RWPE1 (cell line): ENCODE measurements at regions not wholly inside any gene's neighbourhood (a gene's known extent, or its start where the extent isn't known, plus 50 kb on each side); places are given as distances from the start of the nearest gene placed in this dataset.
A peak's percentile ranks its signal among the peaks of the same experiment; 100 is the strongest.

Experiments used
- CTCF ChIA-PET: fragments of 350-600 bp; sonication (Branson Sonifier 250); formaldehyde crosslinking; extraction: SDS; loops from one replicate; lab custom pipeline; 2021; lab: Yijun Ruan, JAX
- POLR2A ChIA-PET: fragments of 400-600 bp; formaldehyde crosslinking; extraction: SDS; loops from one replicate; lab custom pipeline; 2020; ENCODE audit warnings: antibody characterized with exemption; ENCODE audit not compliant: low non-redundant PET; lab: Yijun Ruan, JAX
- DNase-seq: peaks from one replicate; pipeline ENCODE4 v3.0.0; 2012; ENCODE audit warnings: low spot score
- H3K27ac ChIP-seq: fragments of 450-650 bp; 2 replicates; pipeline ENCODE4 v1.5.1; 2017
- CTCF ChIP-seq: fragments of 450-650 bp; conservative IDR thresholded peaks from 2 replicates; pipeline ENCODE4 v1.5.1; 2017; ENCODE audit warnings: low read depth, mild to moderate bottlenecking

- DNase-seq: peak; percentile 6
- no peak for TF ChIP-seq CTCF
- CTCF ChIA-PET: no interaction called here
- POLR2A ChIA-PET: no interaction called here
- no peak overlapping the region for H3K27ac ChIP-seq
These were observed 68.3 kb downstream of the ALG10B start for GRCh38 chr12:38384816-38385378.

DNA sequence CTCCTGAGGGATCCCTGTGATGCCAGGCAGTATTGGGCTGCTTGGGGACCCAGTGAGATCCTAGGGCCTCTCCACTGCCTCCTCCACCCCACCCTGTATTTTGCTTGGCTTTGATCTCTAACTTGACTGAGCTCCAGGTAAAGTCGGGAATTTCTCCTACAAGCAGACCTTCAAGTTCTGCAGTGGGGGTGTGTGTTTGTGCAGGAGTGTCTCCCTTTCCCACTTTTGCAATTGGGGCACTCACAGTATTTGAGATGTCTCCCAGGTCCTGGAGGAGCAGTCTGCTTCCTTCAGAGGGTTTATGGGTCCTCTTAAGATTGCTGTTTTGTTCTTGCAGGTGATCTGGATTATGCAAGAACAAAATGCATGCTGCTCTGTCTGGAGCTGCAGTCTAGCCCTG lies 68.9 kb downstream of the ALG10B start:
- no peak for TF ChIP-seq CTCF
- no peak for DNase-seq
- CTCF ChIA-PET: no interaction called here
- H3K27ac ChIP-seq: no peak overlapping the region
- POLR2A ChIA-PET: no interaction called here

DNA sequence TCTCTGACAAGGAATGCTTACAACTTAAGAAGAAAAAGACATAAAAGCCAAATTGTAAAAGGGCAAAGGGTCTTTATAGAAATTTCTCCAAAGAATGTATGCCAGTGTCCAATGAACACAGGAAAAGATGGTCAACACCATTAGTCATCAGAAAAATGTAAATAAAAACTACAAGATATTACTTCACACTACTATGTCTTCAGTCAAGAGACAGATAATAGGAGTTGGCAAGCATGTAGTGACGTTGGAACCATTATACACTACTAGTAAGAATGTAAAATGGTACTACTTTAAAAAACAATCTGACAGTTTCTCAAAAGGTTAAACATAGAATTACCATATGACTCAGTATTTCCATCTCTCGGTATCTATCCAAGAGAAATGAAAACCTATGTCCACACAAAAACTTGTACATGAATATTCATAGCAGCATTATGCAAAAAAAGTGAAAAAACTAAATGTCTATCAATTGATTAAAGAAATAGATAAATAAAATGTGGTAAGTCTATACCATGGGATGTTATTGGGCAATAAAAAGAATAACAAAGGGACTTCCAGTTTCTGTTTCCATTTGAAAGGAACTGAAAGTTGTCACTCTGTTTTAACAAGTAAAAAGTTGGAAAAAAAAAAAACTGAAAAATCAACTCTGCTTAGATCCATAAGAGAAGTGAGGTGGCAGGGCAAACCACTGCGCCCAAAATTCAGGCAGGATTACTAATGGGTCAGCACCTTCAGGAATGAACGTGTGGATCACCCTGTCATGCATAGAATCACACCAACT lies 69.8 kb downstream of the ALG10B start:
- TF ChIP-seq CTCF: no peak
- ChIA-PET POLR2A (no interaction called here), CTCF (no interaction called here)
- peak; percentile 4 for DNase-seq
- H3K27ac ChIP-seq: no peak overlapping the region

DNA sequence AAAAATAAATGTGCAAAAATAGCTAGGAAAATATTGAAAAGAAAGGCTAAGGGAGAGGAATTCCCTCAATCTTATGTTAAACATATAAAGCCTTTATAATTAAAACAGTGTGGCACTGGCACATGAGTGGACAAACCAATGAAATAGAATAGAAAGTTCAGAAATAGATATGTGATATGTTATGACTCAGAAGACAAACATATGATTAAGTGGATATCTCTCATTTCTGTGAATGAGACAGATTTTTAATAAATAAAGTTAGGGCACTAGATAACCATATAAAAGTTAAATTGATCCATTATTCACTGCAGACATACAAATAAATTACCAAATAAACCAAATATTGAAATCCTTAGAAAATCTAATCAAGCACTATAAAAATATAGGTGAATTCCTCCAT lies 73.0 kb downstream of the ALG10B start:
- ChIA-PET POLR2A (no interaction called here), CTCF (interaction anchor here (0.6 kb wide), 1 partner anchor 192 kb away, joined by 5 read pairs; no protein-coding TSS in a partner anchor)
- no peak overlapping the region for H3K27ac ChIP-seq
- no peak for TF ChIP-seq CTCF
- no peak for DNase-seq

DNA sequence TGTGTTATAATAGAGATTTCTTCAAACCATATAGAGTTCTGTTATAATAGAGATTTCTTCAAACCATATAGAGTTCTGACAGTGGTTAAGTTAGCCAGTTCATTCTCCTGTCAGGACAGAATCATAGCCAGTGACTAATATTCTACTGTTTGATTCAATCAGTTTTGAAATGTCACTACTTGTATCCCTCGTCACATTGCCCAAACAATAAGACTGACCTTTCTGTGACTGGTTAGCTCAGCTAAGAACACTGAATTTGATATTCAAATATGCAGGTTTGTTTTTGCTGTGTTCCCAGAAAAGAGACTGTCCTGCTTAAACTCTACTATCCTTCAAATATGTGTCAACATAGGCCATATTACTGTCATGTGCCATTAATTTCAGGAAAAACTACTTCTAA lies 74.4 kb downstream of the ALG10B start:
- no peak overlapping the region for H3K27ac ChIP-seq
- no peak for DNase-seq
- TF ChIP-seq CTCF: no peak
- CTCF ChIA-PET: no interaction called here
- POLR2A ChIA-PET: no interaction called here

- no peak for TF ChIP-seq CTCF
- DNase-seq: peak; percentile 81
- ChIA-PET CTCF (interaction anchor here (0.5 kb wide), 1 partner anchor 390 kb away, joined by 4 read pairs; no protein-coding TSS in a partner anchor), POLR2A (no interaction called here)
- H3K27ac ChIP-seq: no peak overlapping the region
These were observed 76.1 kb downstream of the ALG10B start for GRCh38 chr12:38392554-38393144.
